ENCODE measurements at regions not wholly inside any gene's neighbourhood (a gene's known extent, or its start where the extent isn't known, plus 50 kb on each side); places are given as distances from the start of the nearest gene placed in this dataset.
A peak's percentile ranks its signal among the peaks of the same experiment; 100 is the strongest.

- H3K36me3 ChIP-seq (ENCODE audit: control insufficient read depth, insufficient read depth, low read length, severe bottlenecking): no peaks in the 10 kb centered on the region
- no peak for DNase-seq (ENCODE audit: low read depth)
Measured at GRCh38 chr2:23327887-23328286, 57.1 kb upstream of the KLHL29 start.

GRCh38 chr2:23330214-23330613, 54.8 kb upstream of the KLHL29 start:
- H3K36me3 ChIP-seq (ENCODE audit: control insufficient read depth, insufficient read depth, low read length, severe bottlenecking): no peaks in the 10 kb centered on the region
- H3K27me3 ChIP-seq (replicated peaks; ENCODE audit: control insufficient read depth, insufficient read depth, low read length): peaks cover 86% of the 10 kb centered on the region
- H3K9me3 ChIP-seq (ENCODE audit: control insufficient read depth, low read length): peaks cover 3% of the 10 kb centered on the region
- peak; percentile 36 for DNase-seq (ENCODE audit: low read depth)
- no peak overlapping the region for H3K9ac ChIP-seq (ENCODE audit: low read length)
- H3K4me1 ChIP-seq (ENCODE audit: control insufficient read depth, insufficient read depth, low read length): no peaks in the 10 kb centered on the region
- H3K4me3 ChIP-seq (ENCODE audit: low read length): no peak overlapping the region

More at GRCh38 chr2:23327887-23328286, 57.1 kb upstream of the KLHL29 start:
- Histone ChIP-seq H3K4me1 (ENCODE audit: control insufficient read depth, insufficient read depth, low read length) (peaks cover 6% of the 10 kb centered on the region), H3K27me3 (replicated peaks; ENCODE audit: control insufficient read depth, insufficient read depth, low read length) (peaks cover 81% of the 10 kb centered on the region), H3K9ac (ENCODE audit: low read length) (no peak overlapping the region), H3K4me3 (ENCODE audit: low read length) (no peak overlapping the region), H3K9me3 (ENCODE audit: control insufficient read depth, low read length) (peaks cover 3% of the 10 kb centered on the region)
